GM18505 (cell line): ENCODE measurements at regions not wholly inside any gene's neighbourhood (a gene's known extent, or its start where the extent isn't known, plus 50 kb on each side); places are given as distances from the start of the nearest gene placed in this dataset.

Experiments
- ATAC-seq: cut with Tn5 transposase; IDR thresholded peaks from one replicate; pipeline ENCODE4 v1.9.1; 2021; ENCODE audit not compliant: unreplicated experiment
- POLR2A ChIP-seq: IDR thresholded peaks from 4 replicates; pipeline ENCODE4 v1.6.1; 2011; ENCODE audit warnings: borderline replicate concordance; ENCODE audit not compliant: insufficient read depth, insufficient read length; ENCODE audit errors: extremely low read depth

DNA sequence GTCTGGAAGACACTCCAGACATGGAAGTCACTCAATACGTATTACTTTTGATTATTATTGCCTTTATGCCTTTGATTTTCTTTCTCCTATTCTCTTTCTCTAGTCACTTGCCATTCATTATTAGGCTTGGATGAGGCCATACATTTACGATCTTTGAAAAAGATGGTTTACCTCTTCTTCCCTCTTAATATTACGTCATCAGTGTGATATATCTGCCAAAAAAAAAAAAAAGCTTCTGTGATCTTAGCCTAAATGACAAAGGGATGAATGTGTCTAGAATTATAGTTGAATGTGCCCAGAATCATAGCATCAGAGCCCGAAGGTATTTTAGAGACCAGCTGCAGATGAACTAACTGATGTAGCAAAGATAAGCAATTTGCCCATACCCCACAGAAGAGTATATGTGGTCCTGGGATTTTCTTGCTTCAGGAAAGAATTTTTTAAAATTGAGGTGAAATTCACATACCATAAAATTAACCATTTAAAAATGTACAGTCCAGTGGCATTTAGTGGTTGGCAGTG is 73.9 kb downstream of the HHEX start:
- ATAC-seq, result no peak
- no peak for TF ChIP-seq POLR2A

DNA sequence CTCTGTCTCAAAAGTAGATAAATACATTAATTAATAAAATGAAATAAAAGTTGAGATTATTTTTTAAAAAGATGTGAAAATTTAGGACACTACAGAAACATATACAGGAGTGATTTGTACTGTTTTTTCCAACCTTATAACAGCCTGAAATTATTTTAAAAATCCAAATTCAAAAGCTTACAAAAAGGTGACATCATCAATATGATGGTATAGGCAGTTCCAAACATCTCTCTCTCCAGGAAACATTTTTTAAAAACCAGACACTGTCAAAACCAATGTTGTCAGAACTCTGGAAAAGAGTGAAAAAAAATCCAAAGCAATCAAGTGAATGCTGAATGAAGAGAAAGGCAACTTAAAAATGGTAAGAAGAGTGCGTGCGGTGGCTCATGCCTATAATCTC is 76.7 kb downstream of the HHEX start:
- no peak for ATAC-seq
- TF ChIP-seq POLR2A, result no peak

- no peak for ATAC-seq
- no peak for TF ChIP-seq POLR2A
Observed at GRCh38 chr10:92768104-92768503, 78.3 kb downstream of the HHEX start.

- ATAC-seq, result no peak
- no peak for TF ChIP-seq POLR2A
Observed at GRCh38 chr10:92773776-92774175, 74.5 kb upstream of the EXOC6 start.

- no peak for ATAC-seq
- no peak for TF ChIP-seq POLR2A
Observed at GRCh38 chr10:92778091-92778490, 70.2 kb upstream of the EXOC6 start.

DNA sequence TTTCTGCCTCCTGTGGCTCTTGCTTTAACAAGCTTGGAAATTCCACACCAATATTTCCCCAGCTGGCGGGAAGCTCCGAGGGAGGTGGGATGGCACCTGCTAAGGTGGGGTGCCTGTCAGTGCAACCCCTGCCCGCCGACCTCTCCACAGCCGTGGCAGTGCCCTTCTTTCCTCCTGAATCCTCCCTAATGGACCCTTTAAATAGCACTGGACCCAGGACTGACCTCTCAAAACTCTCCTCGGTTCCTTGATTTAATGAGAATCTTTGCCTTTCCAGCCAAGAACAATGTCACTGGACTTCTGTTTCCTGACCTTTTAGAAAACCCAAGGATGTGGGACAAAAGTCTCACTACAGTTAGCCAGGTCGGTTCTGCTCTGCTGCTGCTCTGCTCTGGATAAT is 63.2 kb upstream of the EXOC6 start:
- no peak for TF ChIP-seq POLR2A
- no peak for ATAC-seq

DNA sequence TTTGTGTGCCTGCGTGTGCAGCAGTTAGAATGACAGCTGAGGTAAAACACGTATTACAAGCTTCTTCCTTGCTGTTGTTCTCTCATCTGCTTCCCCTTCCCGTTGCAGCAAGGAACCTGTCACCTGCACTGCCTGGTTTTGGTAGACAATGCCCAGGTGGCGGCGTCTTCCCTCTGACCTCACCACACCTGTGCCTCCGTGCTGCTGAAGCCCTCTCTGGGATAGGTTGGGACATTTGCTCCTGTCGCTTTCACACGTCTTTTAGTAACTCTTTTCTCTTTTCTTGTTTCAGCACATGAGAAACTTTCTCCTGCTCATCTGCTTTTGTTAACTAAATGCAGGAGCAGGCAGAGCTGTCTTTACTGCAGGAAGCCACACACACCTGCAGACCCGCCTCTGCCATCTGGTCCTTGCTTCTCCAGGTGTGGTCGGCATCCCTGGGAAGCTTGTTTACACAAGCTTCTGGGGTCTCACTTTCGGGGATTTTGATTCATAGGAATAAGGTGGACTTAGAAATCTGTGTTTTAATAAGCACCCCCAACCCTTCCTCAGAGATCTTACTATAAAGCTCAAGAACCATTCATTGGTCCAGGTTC is 60.7 kb upstream of the EXOC6 start:
- TF ChIP-seq POLR2A, result no peak

GRCh38 chr10:92789067-92789466 is 59.3 kb upstream of the EXOC6 start:
- ATAC-seq, result no peak
- TF ChIP-seq POLR2A, result no peak

More for the DNA sequence above, 60.7 kb upstream of the EXOC6 start:
- ATAC-seq, result no peak

GRCh38 chr10:92789786-92790185 is 58.5 kb upstream of the EXOC6 start:
- no peak for TF ChIP-seq POLR2A
- ATAC-seq, result no peak

DNA sequence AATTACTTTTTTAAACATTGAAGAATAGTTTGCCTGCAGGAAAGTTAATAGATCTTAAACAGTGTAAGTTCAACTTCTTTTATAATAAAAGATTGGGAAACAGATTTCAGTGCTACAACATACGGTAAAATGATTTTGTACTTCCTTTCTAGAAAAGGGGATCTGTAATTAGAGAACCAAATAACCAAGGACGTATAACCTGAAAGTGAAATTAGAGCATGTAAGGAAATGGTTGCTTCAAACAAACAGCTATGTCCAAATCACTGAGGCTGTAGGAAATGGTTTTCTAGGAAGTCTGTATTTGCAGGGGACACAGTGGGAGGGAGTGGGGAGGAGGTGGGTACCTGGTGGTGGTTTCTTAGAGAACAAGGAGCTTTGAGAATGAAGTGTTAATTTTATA is 57.9 kb upstream of the EXOC6 start:
- ATAC-seq, result no peak
- no peak for TF ChIP-seq POLR2A

GRCh38 chr10:92792661-92793060 is 55.7 kb upstream of the EXOC6 start:
- ATAC-seq, result no peak
- TF ChIP-seq POLR2A, result no peak
